ENCODE measurements at regions not wholly inside any gene's neighbourhood (a gene's known extent, or its start where the extent isn't known, plus 50 kb on each side); places are given as distances from the start of the nearest gene placed in this dataset.

DNA sequence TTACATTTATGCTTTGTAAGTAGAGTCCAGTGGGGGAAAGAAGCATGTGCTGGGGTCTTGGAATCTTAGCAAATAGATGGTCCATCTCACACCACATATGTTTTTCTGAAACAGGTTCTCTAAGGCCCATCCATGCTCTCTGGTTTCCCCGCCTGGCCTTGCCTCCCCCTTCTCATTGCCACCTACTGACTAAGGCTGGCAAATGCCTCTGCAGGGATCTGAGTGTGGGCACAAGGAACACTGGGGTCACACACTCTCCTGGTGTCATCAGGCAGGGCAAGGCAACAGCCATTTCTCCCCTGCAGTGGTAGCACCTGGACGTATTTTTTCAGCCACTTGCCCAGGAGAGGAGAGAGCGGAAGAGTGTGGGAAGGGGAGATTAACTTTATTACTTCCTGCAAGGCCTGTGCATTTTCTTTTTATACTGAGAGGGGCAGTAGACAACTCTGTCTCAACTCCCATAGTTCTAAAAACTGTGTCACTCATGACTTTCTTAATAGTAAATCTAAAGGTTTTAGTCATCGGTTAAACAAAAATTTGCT is 804.2 kb upstream of the NECTIN3 start:
- TF ChIP-seq POLR2A (IDR thresholded peaks at IDR 0.05) (no peak), CTCF (IDR thresholded peaks at IDR 0.05) (no peak)
